GM19468 (cell line): ENCODE measurements at regions not wholly inside any gene's neighbourhood (a gene's known extent, or its start where the extent isn't known, plus 50 kb on each side); places are given as distances from the start of the nearest gene placed in this dataset.

Source experiments
- ATAC-seq: cut with Tn5 transposase; IDR thresholded peaks from one replicate; pipeline ENCODE4 v1.9.1; 2021; ENCODE audit warnings: mild to moderate bottlenecking, moderate library complexity, moderate number of reproducible peaks; ENCODE audit not compliant: unreplicated experiment; ENCODE audit errors: extremely low read depth

DNA sequence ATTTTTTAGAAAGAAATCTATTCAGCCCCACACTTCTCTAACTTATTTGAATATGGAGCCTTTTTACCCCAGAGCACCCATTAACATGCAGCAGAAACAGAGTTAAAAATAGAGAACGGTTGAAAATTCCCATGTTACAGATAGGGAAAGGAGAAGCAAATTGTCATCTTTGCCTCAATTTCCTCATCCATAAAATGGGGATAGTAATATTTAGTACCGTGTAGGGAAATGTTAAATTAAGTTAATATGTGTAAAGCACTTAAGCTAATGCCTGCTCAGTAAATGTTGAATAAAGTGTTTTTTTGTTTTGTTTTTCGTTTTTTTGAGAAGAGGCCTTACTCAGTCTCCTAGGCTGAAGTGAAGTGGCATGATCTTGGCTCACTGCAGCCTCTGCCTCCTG lies 50.3 kb downstream of the NAV1 start:
- no peak for ATAC-seq

GRCh38 chr1:201590474-201590873 lies 51.5 kb downstream of the NAV1 start:
- ATAC-seq, result no peak

DNA sequence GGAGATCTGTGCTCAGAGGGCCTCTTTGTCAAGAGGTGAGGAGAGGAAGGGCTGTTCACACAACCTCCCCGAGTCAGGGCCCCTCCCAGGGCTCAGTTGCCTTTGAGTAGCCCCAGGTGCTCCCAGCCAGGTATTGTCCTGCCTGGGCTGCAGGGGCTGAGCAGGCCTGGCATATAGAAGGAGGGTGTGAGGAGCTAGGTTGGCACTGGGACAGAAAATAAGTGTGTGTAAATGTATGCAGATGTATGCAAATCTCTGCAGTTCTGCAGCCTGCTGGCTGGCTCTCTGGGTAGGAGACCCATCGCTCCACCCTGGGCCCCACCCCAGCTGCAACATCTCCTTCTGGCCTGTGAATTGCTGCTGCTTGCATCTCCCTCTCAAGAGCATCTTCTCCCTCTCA lies 52.4 kb downstream of the NAV1 start:
- no peak for ATAC-seq

DNA sequence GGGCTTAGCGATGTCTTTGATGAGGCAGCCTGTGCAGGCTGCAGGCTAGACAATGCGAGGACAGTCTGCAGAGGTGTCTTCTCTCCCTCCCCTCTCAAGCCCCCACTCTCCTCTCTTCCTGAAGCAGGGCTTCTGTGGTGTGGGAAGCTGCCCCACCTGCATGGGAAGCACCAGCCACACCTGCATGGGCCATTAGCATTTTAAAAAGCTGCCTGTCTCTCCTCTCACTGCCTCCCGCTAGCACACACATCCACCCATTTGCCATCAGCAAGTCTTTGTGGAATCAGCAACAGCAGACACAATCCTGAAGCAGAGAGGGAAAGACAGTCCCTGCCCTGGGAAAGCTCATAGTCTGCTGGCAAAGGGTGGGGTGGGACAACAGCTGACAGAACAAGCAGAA lies 53.1 kb downstream of the NAV1 start:
- ATAC-seq, result no peak

DNA sequence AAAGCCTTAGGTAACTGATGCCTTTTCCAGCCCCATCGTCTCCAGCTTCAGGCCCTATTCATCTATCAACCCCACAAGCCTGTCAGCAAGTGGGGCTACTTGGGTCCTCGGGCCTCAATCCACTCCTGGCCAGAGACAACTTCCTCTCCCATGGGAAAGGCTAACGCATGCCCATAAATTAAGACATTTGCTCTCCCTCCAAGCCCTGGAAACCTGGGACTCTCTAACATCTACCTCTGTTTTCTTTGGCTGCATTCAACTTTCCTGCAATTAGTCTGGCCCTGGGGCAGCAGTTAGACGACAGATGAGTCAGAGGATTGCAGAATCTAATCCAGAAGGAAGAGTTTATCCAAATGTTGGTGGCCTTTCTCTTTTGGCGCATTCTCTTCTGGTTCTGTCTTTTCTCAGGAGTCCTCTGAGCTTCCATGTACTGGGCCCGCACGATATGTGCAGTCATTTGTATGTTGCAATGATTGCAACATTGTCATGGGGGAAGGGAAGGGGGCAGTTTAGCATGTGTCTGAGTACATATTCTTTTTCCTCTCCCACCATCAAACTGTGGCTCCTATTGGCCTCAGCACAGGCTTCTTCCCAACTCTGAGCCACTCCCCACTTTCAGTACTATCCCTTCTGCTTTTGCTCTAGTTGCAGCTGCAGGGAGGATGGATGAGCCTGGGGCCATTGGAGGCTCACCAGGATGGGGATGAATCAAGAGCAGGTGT lies 54.4 kb downstream of the NAV1 start:
- ATAC-seq, result no peak

- no peak for ATAC-seq
These were observed 55.8 kb downstream of the NAV1 start for GRCh38 chr1:201594575-201595245.

DNA sequence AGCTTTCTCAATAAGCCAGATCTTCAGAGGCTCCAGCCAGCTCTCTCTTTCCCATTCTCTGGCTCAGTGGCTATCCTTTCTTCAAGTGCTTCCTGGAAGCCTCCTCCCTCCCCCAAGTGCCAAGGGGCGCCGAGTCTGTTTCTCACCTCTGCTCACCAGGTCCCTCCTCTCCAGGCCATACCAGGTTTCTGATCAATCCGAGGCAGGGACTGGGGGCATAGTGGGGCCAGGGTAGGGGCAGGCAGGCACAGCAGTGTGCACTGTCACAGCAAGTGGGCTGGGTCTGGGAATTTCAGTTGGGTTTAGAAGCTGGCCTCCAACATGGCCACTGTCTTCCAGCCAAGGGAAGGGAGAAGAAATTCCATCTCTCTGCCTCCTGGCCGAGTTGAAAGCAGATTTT lies 56.5 kb downstream of the NAV1 start:
- no peak for ATAC-seq

GRCh38 chr1:201596101-201596868 lies 57.4 kb downstream of the NAV1 start:
- no peak for ATAC-seq

- no peak for ATAC-seq
These were observed 58.8 kb downstream of the NAV1 start for GRCh38 chr1:201597551-201598230.

DNA sequence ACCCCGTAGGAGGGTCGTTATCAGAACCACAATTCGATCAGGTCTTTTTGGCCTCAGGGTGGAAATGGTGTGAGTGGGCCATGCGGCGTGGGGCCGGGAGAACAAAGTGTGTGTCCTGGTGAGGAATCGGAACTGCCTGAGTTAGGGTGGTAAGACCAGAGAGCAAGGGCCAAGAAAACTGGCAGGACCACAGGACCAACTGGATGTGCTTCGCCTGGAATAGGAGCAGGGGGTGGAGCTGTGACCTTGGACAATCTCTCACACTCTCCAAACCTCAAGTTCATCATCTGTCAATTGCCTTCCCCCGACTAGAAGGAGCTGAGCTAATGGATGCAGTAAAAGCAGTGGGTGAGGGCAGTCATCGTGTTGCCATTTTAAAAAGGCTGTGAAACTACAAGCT lies 59.5 kb downstream of the NAV1 start:
- ATAC-seq, result no peak

- no peak for ATAC-seq
These were observed 60.0 kb downstream of the NAV1 start for GRCh38 chr1:201598973-201599372.

- no peak for ATAC-seq
These were observed 60.6 kb downstream of the NAV1 start for GRCh38 chr1:201599548-201599947.

GRCh38 chr1:201602413-201603265 lies 63.7 kb downstream of the NAV1 start:
- ATAC-seq, result no peak

DNA sequence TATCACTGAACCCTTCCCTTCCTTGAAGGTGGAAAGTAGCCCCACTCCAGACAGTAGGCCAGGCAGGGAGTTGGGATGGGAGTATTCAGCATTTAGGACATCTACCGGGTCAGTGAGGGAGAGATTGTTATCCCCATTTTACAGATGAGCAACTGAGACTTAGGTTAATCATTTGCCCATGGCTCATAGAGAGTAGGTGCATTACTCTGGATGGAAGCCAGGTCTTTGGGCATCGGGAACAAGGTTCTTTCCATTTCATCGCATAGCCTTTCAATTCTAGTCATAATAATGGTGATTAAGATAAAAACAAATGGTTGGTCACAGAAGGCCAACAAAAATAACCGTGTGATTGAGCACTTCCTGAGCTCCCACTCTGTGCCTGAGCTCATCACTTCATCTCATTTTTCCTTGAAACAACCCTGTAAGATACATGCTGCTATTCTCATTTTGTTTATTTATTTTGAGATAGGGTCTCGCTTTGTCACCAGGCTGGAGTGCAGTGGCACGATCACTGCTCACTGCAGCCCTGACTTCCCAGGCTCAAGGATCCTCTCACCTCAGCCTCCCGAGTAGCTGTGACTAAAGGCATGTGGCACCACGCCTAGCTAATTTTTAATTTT lies 64.8 kb downstream of the NAV1 start:
- no peak for ATAC-seq

GRCh38 chr1:201605385-201606010 lies 66.6 kb downstream of the NAV1 start:
- no peak for ATAC-seq

DNA sequence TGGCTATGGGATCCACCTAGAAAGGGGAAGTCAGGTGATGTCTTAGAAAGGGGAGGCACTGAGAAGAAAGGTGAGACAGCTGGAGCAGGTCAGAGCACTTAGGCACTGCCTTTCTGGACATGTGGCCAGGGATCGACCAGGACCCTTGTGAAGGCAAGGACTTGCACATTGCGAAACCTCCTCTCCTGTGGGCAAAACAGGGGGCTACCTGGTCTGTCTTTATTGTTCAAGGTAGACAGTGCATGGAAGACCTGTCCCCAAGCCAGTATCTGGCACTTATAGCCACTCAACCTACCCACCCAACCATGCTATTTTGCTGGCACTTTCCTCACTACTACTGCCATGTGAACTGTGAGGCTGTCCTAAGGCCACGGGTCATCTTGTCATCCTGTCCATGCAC lies 67.2 kb downstream of the NAV1 start:
- ATAC-seq, result no peak

DNA sequence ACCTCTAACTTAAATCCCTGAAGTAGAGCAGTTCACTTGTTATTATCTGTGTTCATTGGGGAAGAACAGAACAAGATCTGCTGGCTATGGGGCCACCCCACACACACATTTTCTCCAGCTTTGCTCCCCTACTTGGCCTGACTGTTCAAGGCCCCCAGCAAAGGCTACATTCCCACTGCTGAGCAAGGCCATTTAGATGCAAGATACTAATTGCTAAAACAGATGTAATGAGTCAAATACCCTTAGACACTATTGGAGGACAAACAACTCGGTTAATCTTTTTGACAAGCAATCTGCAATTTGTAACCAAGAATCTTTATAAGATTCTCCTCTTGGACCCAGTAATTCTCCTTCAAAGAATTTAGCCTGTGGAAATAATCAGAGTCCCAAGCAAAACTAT lies 67.7 kb downstream of the NAV1 start:
- no peak for ATAC-seq

- no peak for ATAC-seq
These were observed 69.9 kb downstream of the NAV1 start for GRCh38 chr1:201608635-201609395.
